Pons (tissue), 1 donor: ENCODE measurements at regions not wholly inside any gene's neighbourhood (a gene's known extent, or its start where the extent isn't known, plus 50 kb on each side); places are given as distances from the start of the nearest gene placed in this dataset.

Source experiments
- DNase-seq: peaks from one replicate; pipeline ENCODE4 v3.0.0-alpha.2; 2016; ENCODE audit warnings: low spot score

GRCh38 chr6:6524951-6525350 lies 63.6 kb upstream of the LY86 start:
- no peak for DNase-seq

GRCh38 chr6:6525933-6526332 lies 62.6 kb upstream of the LY86 start:
- no peak for DNase-seq

GRCh38 chr6:6529275-6529674 lies 59.2 kb upstream of the LY86 start:
- DNase-seq = no peak

- no peak for DNase-seq
Observed at GRCh38 chr6:6533176-6533575, 55.3 kb upstream of the LY86 start.

GRCh38 chr6:6534399-6534798 lies 54.1 kb upstream of the LY86 start:
- DNase-seq = no peak

GRCh38 chr6:6537488-6538260 lies 50.8 kb upstream of the LY86 start:
- no peak for DNase-seq

- DNase-seq = no peak
Observed at GRCh38 chr6:6538261-6538660, 50.3 kb upstream of the LY86 start.
